ENCODE measurements at regions not wholly inside any gene's neighbourhood (a gene's known extent, or its start where the extent isn't known, plus 50 kb on each side); places are given as distances from the start of the nearest gene placed in this dataset.

- ChIA-PET POLR2A (ENCODE audit: unreplicated experiment) (no interaction called here), CTCF (no interaction called here)
- in situ Hi-C loops (cut with MboI; ENCODE audit: low sequenced_read_pairs) (no loop called here), dilution Hi-C loops (cut with HindIII; ENCODE audit: low sequenced_read_pairs, unreplicated experiment) (no loop called here), intact Hi-C loops (cut with micrococcal nuclease) (no loop called here)
- H3K36me3 ChIP-seq (ENCODE audit: control insufficient read depth, insufficient read depth, low read length): no peaks in the 10 kb centered on the region
- no peak overlapping the region for H2AK9ac ChIP-seq (replicated peaks; ENCODE audit: low read depth, low read length, poor library complexity)
- H3K27ac ChIP-seq (ENCODE audit: insufficient read depth, low read length): no peak overlapping the region
- H4K8ac ChIP-seq (ENCODE audit: low read depth in 2 of 2, low read length in 2 of 2): no peak overlapping the region
- no peak overlapping the region for H3K4ac ChIP-seq (ENCODE audit: low read depth, low read length)
- no peaks in the 10 kb centered on the region for H3K9me1 ChIP-seq (ENCODE audit: insufficient read depth, low read length)
- no peak overlapping the region for H3K4me2 ChIP-seq (ENCODE audit: low read depth, low read length)
- no peak overlapping the region for H3K18ac ChIP-seq (ENCODE audit: low read depth, low read length)
- BruUV-seq (replicated peaks): no TSS peak
- H3K14ac ChIP-seq (replicated peaks; ENCODE audit: low read depth, low read length): no peak overlapping the region
- no peak overlapping the region for H3K9ac ChIP-seq (ENCODE audit: low read depth, low read length)
- DNase-seq (no peak), ATAC-seq (ENCODE audit: low read depth) (no peak)
- no peak overlapping the region for H2BK15ac ChIP-seq (ENCODE audit: low read depth, low read length)
- H3K4me3 ChIP-seq (ENCODE audit: insufficient read depth, low read depth, low read length): no peak overlapping the region
- H2BK5ac ChIP-seq (ENCODE audit: low read depth, low read length, poor library complexity, severe bottlenecking): no peak overlapping the region
- no peak for TF ChIP-seq MAFK (IDR thresholded peaks at IDR 0.05; ENCODE audit: low read depth, low read length)
- TF ChIP-seq BHLHE40 (IDR thresholded peaks at IDR 0.05; ENCODE audit: low read depth, low read length): no peak
- no peak for TF ChIP-seq ELK1 (IDR thresholded peaks at IDR 0.05; ENCODE audit: borderline replicate concordance, low read depth, low read length)
- no peak for TF ChIP-seq SMC3 (IDR thresholded peaks at IDR 0.05; ENCODE audit: low read depth, low read length)
- TF ChIP-seq MAZ (IDR thresholded peaks at IDR 0.05; ENCODE audit: borderline replicate concordance, low read depth, low read length): no peak
- TF ChIP-seq RAD21 (IDR thresholded peaks at IDR 0.05; ENCODE audit: low read length): no peak
- TF ChIP-seq USF2 (IDR thresholded peaks at IDR 0.05; ENCODE audit: low read depth, low read length): no peak
- TF ChIP-seq RFX5 (IDR thresholded peaks at IDR 0.05; ENCODE audit: low read depth, low read length): no peak
- TF ChIP-seq MXI1 (IDR thresholded peaks at IDR 0.05; ENCODE audit: borderline replicate concordance, low read depth, low read length): no peak
- TF ChIP-seq RCOR1 (IDR thresholded peaks at IDR 0.05; ENCODE audit: insufficient replicate concordance, low read length): no peak
- no peak for TF ChIP-seq POLR2A (IDR thresholded peaks at IDR 0.05; ENCODE audit: low read depth, low read length)
- TF ChIP-seq FOS (IDR thresholded peaks at IDR 0.05; ENCODE audit: low read depth, low read length): no peak
- TF ChIP-seq NFE2L2 (IDR thresholded peaks at IDR 0.05; ENCODE audit: low read depth, low read length): no peak
- TF ChIP-seq CHD1 (IDR thresholded peaks at IDR 0.05; ENCODE audit: low read depth, low read length): no peak
- no peak for TF ChIP-seq CTCF (conservative IDR thresholded peaks at IDR 0.05; ENCODE audit: low read depth, low read length)
- no peak for TF ChIP-seq CEBPB (IDR thresholded peaks at IDR 0.05; ENCODE audit: low read depth, low read length)
- no peak overlapping the region for H2BK20ac ChIP-seq (ENCODE audit: low read depth, low read length)
- 0 out of 2 replicates have a peak, but pooled peaks cover 2% of the 10 kb centered on the region for H3K9me3 ChIP-seq (ENCODE audit: control insufficient read depth, insufficient read depth, low read length)
- no peak overlapping the region for H2BK120ac ChIP-seq (ENCODE audit: low read depth, low read length)
- H4K5ac ChIP-seq (ENCODE audit: low read depth, low read length): no peak overlapping the region
- no peaks in the 10 kb centered on the region for H3K27me3 ChIP-seq (ENCODE audit: control insufficient read depth, insufficient read depth, low read length)
- H3K79me1 ChIP-seq (ENCODE audit: low read depth in 1 of 2, low read length in 2 of 2): no peaks in the 10 kb centered on the region
- no peak overlapping the region for H3K23ac ChIP-seq (ENCODE audit: low read depth, low read length)
- H3K4me1 ChIP-seq (ENCODE audit: control insufficient read depth, insufficient read depth, low read length): no peaks in the 10 kb centered on the region
- H2AFZ ChIP-seq (replicated peaks; ENCODE audit: low read length, poor library complexity): no peak overlapping the region
- H4K20me1 ChIP-seq (ENCODE audit: insufficient read depth, low read length): no peaks in the 10 kb centered on the region
- no CpG with 5 or more reads among the region's 1 CpG for WGBS, 2 experiments (ENCODE audit: extremely low coverage in 2 of 2, insufficient read length in 1 of 2)
- no peak overlapping the region for H2AK5ac ChIP-seq (ENCODE audit: low read depth, low read length)
- no peak overlapping the region for H3K56ac ChIP-seq (ENCODE audit: extremely low read depth, insufficient read depth, low read length)
- H4K91ac ChIP-seq (ENCODE audit: insufficient read depth, low read depth, low read length): no peak overlapping the region
Measured at GRCh38 chr3:21170964-21171363, 580.0 kb downstream of the ZNF385D start.
